ENCODE measurements at regions not wholly inside any gene's neighbourhood (a gene's known extent, or its start where the extent isn't known, plus 50 kb on each side); places are given as distances from the start of the nearest gene placed in this dataset.

DNA sequence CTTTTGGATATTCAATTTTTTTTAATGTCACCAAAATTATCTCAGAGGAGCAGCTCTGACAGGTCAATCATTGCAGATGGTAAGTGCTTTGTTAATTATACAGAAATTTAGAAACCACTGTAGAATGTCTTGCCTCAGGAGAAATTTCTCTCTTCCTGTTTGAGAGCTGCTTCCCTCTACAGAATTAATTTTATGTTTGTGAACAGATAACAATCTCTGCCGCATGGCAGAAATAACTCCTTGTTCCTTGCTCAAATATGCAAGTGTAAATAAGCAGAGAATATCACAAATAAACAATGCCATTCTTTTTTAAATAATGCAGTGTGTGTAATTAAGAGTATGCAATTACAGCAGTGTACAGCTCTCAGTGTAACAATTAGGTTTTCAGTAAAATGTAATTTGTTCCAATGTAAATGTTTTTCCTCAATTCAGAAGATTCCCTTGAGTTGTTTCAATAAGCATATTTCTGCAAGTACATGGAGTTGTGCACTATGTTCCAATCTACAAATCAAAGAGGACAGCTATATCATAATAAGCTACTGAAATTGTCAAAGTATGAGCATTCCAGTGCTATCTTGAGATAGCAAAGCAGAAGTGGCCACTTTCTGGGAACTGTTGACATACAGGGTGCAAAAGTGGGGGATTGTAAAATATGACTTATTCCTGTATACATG is 1012.8 kb downstream of the MAT2B start:
- ChIA-PET CTCF (interaction anchor here (1.0 to 1.3 kb wide), 2 partner anchors 14 to 951 kb away, joined by 3 read pairs; no protein-coding TSS in a partner anchor), POLR2A (no interaction called here)
- H3K27me3 ChIP-seq (replicated peaks in 1 of 4; ENCODE audit: control extremely low read depth in 1 of 4, control insufficient read depth in 3 of 4, insufficient read depth in 4 of 4, low read length in 3 of 4): no peaks in the 10 kb centered on the region
- H3K27ac ChIP-seq (ENCODE audit: low read length in 2 of 2): no peak overlapping the region
- Mint-ChIP-seq H3K27ac (no peak overlapping the region), H3K4me1 (no peaks in the 10 kb centered on the region), H3K27me3 (no peaks in the 10 kb centered on the region), H3K4me3 (no peak overlapping the region), H3K9me3 (ENCODE audit: insufficient read depth) (no peaks in the 10 kb centered on the region)
- DNase-seq (no peak), ATAC-seq (ENCODE audit: low read depth) (no peak)
- no peaks in the 10 kb centered on the region for H3K4me1 ChIP-seq (ENCODE audit: control insufficient read depth in 2 of 2, insufficient read depth in 2 of 2, low read length in 2 of 2)
- no peaks in the 10 kb centered on the region for H4K20me1 ChIP-seq (ENCODE audit: control insufficient read depth, insufficient read depth, low read length, poor library complexity, severe bottlenecking)
- H3K9me3 ChIP-seq (ENCODE audit: control extremely low read depth in 1 of 3, control insufficient read depth in 2 of 3, insufficient read depth in 1 of 3, low read length in 2 of 3): no peaks in the 10 kb centered on the region
- H3K4me2 ChIP-seq (replicated peaks; ENCODE audit: low read depth, low read length, poor library complexity, severe bottlenecking): no peak overlapping the region
- intact Hi-C loops (cut with micrococcal nuclease): no loop called here
- no CpG with 5 or more reads among the region's 1 CpG for WGBS (ENCODE audit: insufficient coverage)
- H3K79me2 ChIP-seq (ENCODE audit: control insufficient read depth, insufficient read depth, low read length): no peaks in the 10 kb centered on the region
- TF ChIP-seq EZH2 (IDR thresholded peaks at IDR 0.05; ENCODE audit: borderline replicate concordance, insufficient read depth, low read depth, low read length, poor library complexity, severe bottlenecking): no peak
- TF ChIP-seq, protein P1, sequence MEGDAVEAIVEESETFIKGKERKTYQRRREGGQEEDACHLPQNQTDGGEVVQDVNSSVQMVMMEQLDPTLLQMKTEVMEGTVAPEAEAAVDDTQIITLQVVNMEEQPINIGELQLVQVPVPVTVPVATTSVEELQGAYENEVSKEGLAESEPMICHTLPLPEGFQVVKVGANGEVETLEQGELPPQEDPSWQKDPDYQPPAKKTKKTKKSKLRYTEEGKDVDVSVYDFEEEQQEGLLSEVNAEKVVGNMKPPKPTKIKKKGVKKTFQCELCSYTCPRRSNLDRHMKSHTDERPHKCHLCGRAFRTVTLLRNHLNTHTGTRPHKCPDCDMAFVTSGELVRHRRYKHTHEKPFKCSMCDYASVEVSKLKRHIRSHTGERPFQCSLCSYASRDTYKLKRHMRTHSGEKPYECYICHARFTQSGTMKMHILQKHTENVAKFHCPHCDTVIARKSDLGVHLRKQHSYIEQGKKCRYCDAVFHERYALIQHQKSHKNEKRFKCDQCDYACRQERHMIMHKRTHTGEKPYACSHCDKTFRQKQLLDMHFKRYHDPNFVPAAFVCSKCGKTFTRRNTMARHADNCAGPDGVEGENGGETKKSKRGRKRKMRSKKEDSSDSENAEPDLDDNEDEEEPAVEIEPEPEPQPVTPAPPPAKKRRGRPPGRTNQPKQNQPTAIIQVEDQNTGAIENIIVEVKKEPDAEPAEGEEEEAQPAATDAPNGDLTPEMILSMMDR (IDR thresholded peaks at IDR 0.05): no peak
- no peak overlapping the region for H3K4me3 ChIP-seq (ENCODE audit: control extremely low read depth in 1 of 5, extremely low read depth in 1 of 5, insufficient read depth in 1 of 5, low read depth in 2 of 5, low read length in 4 of 5)
- no peaks in the 10 kb centered on the region for H3K36me3 ChIP-seq (replicated peaks in 1 of 2; ENCODE audit: control extremely low read depth in 1 of 2, control insufficient read depth in 1 of 2, extremely low read depth in 1 of 2, insufficient read depth in 2 of 2, low read length in 1 of 2)
- H2AFZ ChIP-seq (ENCODE audit: insufficient read depth, low read depth, low read length, poor library complexity, severe bottlenecking): no peak overlapping the region
- H3K9ac ChIP-seq (ENCODE audit: low read length): no peak overlapping the region

DNA sequence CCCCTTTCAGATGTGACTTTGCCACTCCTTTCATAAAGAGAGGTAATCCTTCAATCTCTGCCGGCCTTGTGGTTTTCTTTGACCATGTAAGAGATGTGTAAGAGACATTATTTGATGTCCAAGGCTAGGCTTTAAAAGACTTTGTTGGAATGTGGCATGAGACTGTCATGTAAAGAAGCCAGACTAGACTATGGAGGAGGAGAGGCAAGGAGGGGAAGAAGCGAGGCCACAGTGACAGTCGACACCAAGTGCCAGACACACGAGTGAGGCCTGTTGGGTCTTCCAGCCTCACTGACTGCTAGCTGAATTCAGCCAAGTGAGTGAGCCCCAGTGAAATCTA is 1013.3 kb downstream of the MAT2B start:
- H3K9ac ChIP-seq (ENCODE audit: low read length): no peak overlapping the region
- no peak overlapping the region for H2AFZ ChIP-seq (ENCODE audit: insufficient read depth, low read depth, low read length, poor library complexity, severe bottlenecking)
- no peak overlapping the region for H3K4me2 ChIP-seq (replicated peaks; ENCODE audit: low read depth, low read length, poor library complexity, severe bottlenecking)
- ChIA-PET CTCF (interaction anchor here (1.0 to 1.3 kb wide), 2 partner anchors 14 to 952 kb away, joined by 3 read pairs; no protein-coding TSS in a partner anchor), POLR2A (no interaction called here)
- H3K4me1 ChIP-seq (ENCODE audit: control insufficient read depth in 2 of 2, insufficient read depth in 2 of 2, low read length in 2 of 2): no peaks in the 10 kb centered on the region
- H3K79me2 ChIP-seq (ENCODE audit: control insufficient read depth, insufficient read depth, low read length): no peaks in the 10 kb centered on the region
- no peak for TF ChIP-seq EZH2 (IDR thresholded peaks at IDR 0.05; ENCODE audit: borderline replicate concordance, insufficient read depth, low read depth, low read length, poor library complexity, severe bottlenecking)
- TF ChIP-seq, protein P1 (IDR thresholded peaks at IDR 0.05): no peak
- H3K27ac ChIP-seq (ENCODE audit: low read length in 2 of 2): no peak overlapping the region
- no peaks in the 10 kb centered on the region for H3K36me3 ChIP-seq (replicated peaks in 1 of 2; ENCODE audit: control extremely low read depth in 1 of 2, control insufficient read depth in 1 of 2, extremely low read depth in 1 of 2, insufficient read depth in 2 of 2, low read length in 1 of 2)
- Mint-ChIP-seq H3K9me3 (ENCODE audit: insufficient read depth) (no peaks in the 10 kb centered on the region), H3K4me1 (no peaks in the 10 kb centered on the region), H3K27me3 (no peaks in the 10 kb centered on the region), H3K27ac (no peak overlapping the region), H3K4me3 (no peak overlapping the region)
- 93% methylated on average over 3 of the region's 4 CpGs for WGBS (ENCODE audit: insufficient coverage)
- intact Hi-C loops (cut with micrococcal nuclease): no loop called here
- H3K9me3 ChIP-seq (ENCODE audit: control extremely low read depth in 1 of 3, control insufficient read depth in 2 of 3, insufficient read depth in 1 of 3, low read length in 2 of 3): no peaks in the 10 kb centered on the region
- no peaks in the 10 kb centered on the region for H3K27me3 ChIP-seq (replicated peaks in 1 of 4; ENCODE audit: control extremely low read depth in 1 of 4, control insufficient read depth in 3 of 4, insufficient read depth in 4 of 4, low read length in 3 of 4)
- ATAC-seq (ENCODE audit: low read depth) (no peak), DNase-seq (no peak)
- no peaks in the 10 kb centered on the region for H4K20me1 ChIP-seq (ENCODE audit: control insufficient read depth, insufficient read depth, low read length, poor library complexity, severe bottlenecking)
- no peak overlapping the region for H3K4me3 ChIP-seq (ENCODE audit: control extremely low read depth in 1 of 5, extremely low read depth in 1 of 5, insufficient read depth in 1 of 5, low read depth in 2 of 5, low read length in 4 of 5)
